OCI-LY7 (cell line): ENCODE measurements at regions not wholly inside any gene's neighbourhood (a gene's known extent, or its start where the extent isn't known, plus 50 kb on each side); places are given as distances from the start of the nearest gene placed in this dataset.

ENCODE experiments used
- BruUV-seq: library from RNA; stranded (reverse); fragments of 400-500 nt; replicated peaks from 2 replicates; lab custom pipeline; 2021; lab: Mats Ljungman, UMichigan
- CTCF ChIA-PET: fragments of 300-600 bp; sonication (Branson Sonifier 250); formaldehyde crosslinking; loops from one replicate; lab custom pipeline; 2022; ENCODE audit warnings: antibody characterized with exemption; ENCODE audit not compliant: unreplicated experiment; lab: Charles Lee
- POLR2A ChIA-PET: fragments of 300-600 bp; sonication (Branson Sonifier 250); formaldehyde crosslinking; loops from one replicate; lab custom pipeline; 2022; ENCODE audit warnings: antibody characterized with exemption; lab: Charles Lee
- DNase-seq: peaks from one replicate; pipeline ENCODE4 v3.0.0-alpha.2; 2015; ENCODE audit warnings: low spot score
- H2AFZ ChIP-seq: fragments of 200-600 bp; sonication (generic), shearing (Covaris generic); 2 replicates; pipeline ENCODE4 v1.6.1; 2014; ENCODE audit warnings: mild to moderate bottlenecking, antibody characterized with exemption, low read length, moderate library complexity
- H3K27ac ChIP-seq: fragments of 200-600 bp; sonication (generic); 2 replicates; pipeline ENCODE4 v1.5.1; 2014; ENCODE audit warnings: mixed run types, low read depth, mild to moderate bottlenecking, moderate library complexity, low read length, inconsistent platforms; ENCODE audit not compliant: poor library complexity, severe bottlenecking
- H3K36me3 ChIP-seq: fragments of 200-600 bp; sonication (generic); 2 replicates; pipeline ENCODE4 v1.6.1; 2014; ENCODE audit warnings: mild to moderate bottlenecking, antibody characterized with exemption, low read length, moderate library complexity, mixed read lengths; ENCODE audit not compliant: insufficient read depth
- H3K4me1 ChIP-seq: fragments of 200-600 bp; sonication (generic); 2 replicates; pipeline ENCODE4 v1.5.1; 2014; ENCODE audit warnings: mild to moderate bottlenecking, low read length; ENCODE audit not compliant: insufficient read depth, poor library complexity, severe bottlenecking
- H3K4me2 ChIP-seq: fragments of 200-600 bp; sonication (generic); 2 replicates; pipeline ENCODE4 v1.6.1; 2014; ENCODE audit warnings: mild to moderate bottlenecking, low read length
- H3K4me3 ChIP-seq: fragments of 200-600 bp; sonication (generic); 2 replicates; pipeline ENCODE4 v1.5.1; 2014; ENCODE audit warnings: mild to moderate bottlenecking, low read depth, low read length; ENCODE audit not compliant: poor library complexity, severe bottlenecking
- H3K79me2 ChIP-seq: fragments of 200-600 bp; sonication (generic); 2 replicates; pipeline ENCODE4 v1.6.1; 2016; ENCODE audit warnings: low read depth, mild to moderate bottlenecking, low read length, moderate library complexity, mixed read lengths; ENCODE audit not compliant: insufficient read depth
- H3K9me2 ChIP-seq: fragments of 200-600 bp; sonication (generic); 2 replicates; pipeline ENCODE4 v1.6.1; 2016; ENCODE audit warnings: mild to moderate bottlenecking, low read length, mixed read lengths; ENCODE audit not compliant: insufficient read depth
- H3K9me3 ChIP-seq: fragments of 200-600 bp; sonication (generic); 2 replicates; pipeline ENCODE4 v1.6.1; 2014; ENCODE audit warnings: mild to moderate bottlenecking, mixed run types, low read length, mixed read lengths
- H4K20me1 ChIP-seq: fragments of 200-600 bp; sonication (generic); 2 replicates; pipeline ENCODE4 v1.6.1; 2014; ENCODE audit warnings: mild to moderate bottlenecking, antibody characterized with exemption, low read length, moderate library complexity, mixed read lengths; ENCODE audit not compliant: insufficient read depth
- CTCF ChIP-seq: fragments of 200-600 bp; sonication (generic); conservative IDR thresholded peaks from 2 replicates; pipeline ENCODE4 v1.5.1; 2014; ENCODE audit warnings: mild to moderate bottlenecking, antibody characterized with exemption, low read length, moderate library complexity, mixed read lengths
- EZH2phosphoT487 ChIP-seq: fragments of 200-600 bp; sonication (generic); IDR thresholded peaks from 2 replicates; pipeline ENCODE4 v1.6.1; 2018; ENCODE audit warnings: low read depth, borderline replicate concordance, mild to moderate bottlenecking, mixed run types, antibody characterized with exemption, low read length, moderate library complexity, mixed read lengths
- intact Hi-C: fragments of 100-400 bp; cut with micrococcal nuclease; formaldehyde crosslinking; loops from one replicate; pipeline ENCODE4 v1.10.0; 2022; ENCODE audit not compliant: unreplicated experiment

- ChIA-PET POLR2A (no interaction called here), CTCF (no interaction called here)
- BruUV-seq = no TSS peak
- H3K9me3 ChIP-seq = no peaks in the 10 kb centered on the region
- intact Hi-C loops = no loop called here
- no peak overlapping the region for H3K4me2 ChIP-seq
- no peaks in the 10 kb centered on the region for H3K79me2 ChIP-seq
- no peak overlapping the region for H3K4me3 ChIP-seq
- no peaks in the 10 kb centered on the region for H3K36me3 ChIP-seq
- H3K9me2 ChIP-seq = no peaks in the 10 kb centered on the region
- no peak overlapping the region for H2AFZ ChIP-seq
- TF ChIP-seq CTCF (no peak), EZH2phosphoT487 (no peak)
- no peaks in the 10 kb centered on the region for H3K4me1 ChIP-seq
- H3K27ac ChIP-seq = no peak overlapping the region
- no peak for DNase-seq
- H4K20me1 ChIP-seq = no peaks in the 10 kb centered on the region
These were observed 156.7 kb downstream of the RNF152 start for GRCh38 chr18:61736133-61736532.

GRCh38 chr18:61735564-61736102 is 157.2 kb downstream of the RNF152 start:
- no peak for TF ChIP-seq EZH2phosphoT487
- TF ChIP-seq CTCF = no peak
- Histone ChIP-seq H3K9me2 (no peaks in the 10 kb centered on the region), H3K36me3 (no peaks in the 10 kb centered on the region), H3K79me2 (no peaks in the 10 kb centered on the region), H3K4me2 (no peak overlapping the region), H3K9me3 (no peaks in the 10 kb centered on the region), H4K20me1 (no peaks in the 10 kb centered on the region), H2AFZ (no peak overlapping the region), H3K4me3 (no peak overlapping the region), H3K27ac (no peak overlapping the region), H3K4me1 (no peaks in the 10 kb centered on the region)
- BruUV-seq = no TSS peak
- no peak for DNase-seq
- ChIA-PET CTCF (no interaction called here), POLR2A (no interaction called here)
- intact Hi-C loops = no loop called here

GRCh38 chr18:61734396-61734795 is 158.4 kb downstream of the RNF152 start:
- CTCF ChIA-PET = no interaction called here
- BruUV-seq = no TSS peak

More at GRCh38 chr18:61734396-61734795, 158.4 kb downstream of the RNF152 start:
- H3K4me3 ChIP-seq = no peak overlapping the region
- no peak overlapping the region for H3K27ac ChIP-seq
- no peaks in the 10 kb centered on the region for H4K20me1 ChIP-seq
- no peaks in the 10 kb centered on the region for H3K79me2 ChIP-seq
- POLR2A ChIA-PET = no interaction called here
- H2AFZ ChIP-seq = no peak overlapping the region
- H3K9me3 ChIP-seq = no peaks in the 10 kb centered on the region
- H3K36me3 ChIP-seq = no peaks in the 10 kb centered on the region
- TF ChIP-seq EZH2phosphoT487 (no peak), CTCF (no peak)
- no peak for DNase-seq
- intact Hi-C loops = no loop called here
- no peak overlapping the region for H3K4me2 ChIP-seq
- H3K9me2 ChIP-seq = no peaks in the 10 kb centered on the region
- H3K4me1 ChIP-seq = no peaks in the 10 kb centered on the region
